Fibroblast of pulmonary artery (primary cell): ENCODE measurements at regions not wholly inside any gene's neighbourhood (a gene's known extent, or its start where the extent isn't known, plus 50 kb on each side); places are given as distances from the start of the nearest gene placed in this dataset.

Experiments
- DNase-seq: peaks from one replicate; pipeline ENCODE4 v3.0.0-alpha.2; 2010; ENCODE audit warnings: low read depth
- H3K4me3 ChIP-seq: replicated peaks from 2 replicates; pipeline ENCODE4 v1.5.1; 2011; ENCODE audit warnings: low read depth, mild to moderate bottlenecking, control low read depth, low read length, moderate library complexity
- TF ChIP-seq, protein P1 (sequence below): IDR thresholded peaks from 2 replicates; pipeline ENCODE4 v1.5.1; 2011; ENCODE audit warnings: mild to moderate bottlenecking, control low read depth, low read length, inconsistent platforms; ENCODE audit errors: missing control alignments

DNA sequence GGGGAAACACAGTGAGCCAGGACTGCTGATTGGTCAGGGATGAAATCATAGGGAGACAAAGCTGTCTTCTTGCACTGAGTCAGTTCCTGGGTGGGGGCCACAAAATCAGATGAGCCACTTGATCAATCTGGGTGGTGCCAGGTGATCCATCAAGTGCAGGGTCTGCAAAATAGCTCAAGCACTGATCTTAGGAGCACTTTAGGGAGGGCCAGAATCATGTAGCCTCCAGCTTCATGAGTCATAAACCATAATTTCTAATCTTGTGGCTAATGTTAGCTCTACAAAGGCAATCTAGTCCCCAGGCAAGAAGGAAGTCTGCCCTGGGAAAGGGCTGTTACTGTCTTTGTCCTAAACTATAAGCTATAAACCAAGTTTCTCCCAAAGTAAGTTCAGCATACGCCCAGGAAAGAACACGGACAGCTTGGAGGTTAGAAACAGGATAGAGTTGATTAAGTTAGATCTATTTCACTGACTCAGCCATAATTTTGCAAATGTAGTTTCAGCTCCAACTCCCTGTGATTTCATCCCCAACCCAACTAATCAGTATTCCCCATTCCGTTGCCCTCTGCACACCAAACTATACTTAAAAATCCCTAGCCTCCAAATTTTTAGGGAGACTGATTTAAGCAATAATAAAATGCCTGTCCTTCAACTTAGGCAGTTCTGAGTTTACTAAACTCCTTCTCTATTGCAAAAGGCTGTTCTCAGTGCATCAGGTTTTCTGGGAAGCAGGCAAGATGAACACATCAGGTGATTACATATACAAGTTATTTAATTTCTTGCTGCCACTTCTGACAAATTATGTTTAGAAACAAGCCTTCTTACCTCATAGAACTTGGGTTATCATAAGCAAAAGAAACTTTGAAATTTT, 226.9 kb upstream of the SPOPL start:
- no peak for DNase-seq
- TF ChIP-seq, protein P1, sequence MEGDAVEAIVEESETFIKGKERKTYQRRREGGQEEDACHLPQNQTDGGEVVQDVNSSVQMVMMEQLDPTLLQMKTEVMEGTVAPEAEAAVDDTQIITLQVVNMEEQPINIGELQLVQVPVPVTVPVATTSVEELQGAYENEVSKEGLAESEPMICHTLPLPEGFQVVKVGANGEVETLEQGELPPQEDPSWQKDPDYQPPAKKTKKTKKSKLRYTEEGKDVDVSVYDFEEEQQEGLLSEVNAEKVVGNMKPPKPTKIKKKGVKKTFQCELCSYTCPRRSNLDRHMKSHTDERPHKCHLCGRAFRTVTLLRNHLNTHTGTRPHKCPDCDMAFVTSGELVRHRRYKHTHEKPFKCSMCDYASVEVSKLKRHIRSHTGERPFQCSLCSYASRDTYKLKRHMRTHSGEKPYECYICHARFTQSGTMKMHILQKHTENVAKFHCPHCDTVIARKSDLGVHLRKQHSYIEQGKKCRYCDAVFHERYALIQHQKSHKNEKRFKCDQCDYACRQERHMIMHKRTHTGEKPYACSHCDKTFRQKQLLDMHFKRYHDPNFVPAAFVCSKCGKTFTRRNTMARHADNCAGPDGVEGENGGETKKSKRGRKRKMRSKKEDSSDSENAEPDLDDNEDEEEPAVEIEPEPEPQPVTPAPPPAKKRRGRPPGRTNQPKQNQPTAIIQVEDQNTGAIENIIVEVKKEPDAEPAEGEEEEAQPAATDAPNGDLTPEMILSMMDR = no peak
- no peak overlapping the region for H3K4me3 ChIP-seq

DNA sequence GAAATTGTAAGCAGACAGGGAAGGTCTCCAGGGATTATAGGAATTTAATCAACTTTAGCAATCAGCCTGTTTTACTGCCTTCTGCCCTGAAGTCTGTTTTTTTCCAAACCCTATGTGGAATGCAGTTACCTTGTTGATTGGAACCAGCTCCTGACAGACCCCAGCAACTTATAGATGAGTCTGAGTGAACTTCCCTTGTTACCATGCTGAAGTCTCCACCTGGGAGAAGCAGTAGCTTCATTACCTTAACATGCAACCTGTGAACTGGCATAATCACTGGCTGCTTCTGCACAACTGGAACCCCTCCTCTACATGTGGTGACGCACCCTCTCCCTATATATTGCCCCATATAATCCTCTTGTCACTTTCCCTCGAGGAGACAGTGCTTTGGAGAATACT, 226.3 kb upstream of the SPOPL start:
- no peak for DNase-seq
- H3K4me3 ChIP-seq = no peak overlapping the region
- TF ChIP-seq, protein P1 = no peak

- TF ChIP-seq, protein P1 = no peak
- no peak overlapping the region for H3K4me3 ChIP-seq
- DNase-seq = no peak
Measured at GRCh38 chr2:138275881-138276280, 225.7 kb upstream of the SPOPL start.

GRCh38 chr2:138276339-138276738, 225.2 kb upstream of the SPOPL start:
- TF ChIP-seq, protein P1 = no peak
- DNase-seq = no peak
- no peak overlapping the region for H3K4me3 ChIP-seq

DNA sequence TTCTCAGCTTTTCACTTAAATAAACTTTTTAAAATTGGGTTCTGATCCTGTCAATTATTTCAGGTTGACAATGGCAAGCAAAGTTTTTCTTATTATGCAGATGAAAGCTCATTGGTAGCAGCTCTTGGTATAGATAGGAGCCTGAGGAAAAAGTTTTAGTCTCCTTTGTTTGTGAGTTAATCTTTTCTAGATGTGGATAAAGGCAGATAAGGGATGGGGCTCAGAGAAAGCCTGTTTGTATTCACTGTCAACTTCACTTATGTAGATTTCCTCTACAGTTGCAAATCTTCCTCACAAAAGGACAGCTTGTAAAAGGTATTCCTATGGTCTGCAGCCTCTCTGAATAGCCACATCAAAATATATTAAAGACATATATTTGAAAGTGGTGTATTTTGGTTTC, 224.5 kb upstream of the SPOPL start:
- TF ChIP-seq, protein P1 = no peak
- no peak overlapping the region for H3K4me3 ChIP-seq
- DNase-seq = no peak

GRCh38 chr2:138279871-138280270, 221.7 kb upstream of the SPOPL start:
- TF ChIP-seq, protein P1 = no peak
- DNase-seq = no peak
- H3K4me3 ChIP-seq = no peak overlapping the region
